ENCODE measurements at regions not wholly inside any gene's neighbourhood (a gene's known extent, or its start where the extent isn't known, plus 50 kb on each side); places are given as distances from the start of the nearest gene placed in this dataset.

- no peak for TF ChIP-seq ZNF146 (tag by site-specific recombination; IDR thresholded peaks at IDR 0.05)
- TF ChIP-seq GLI2 (tag by site-specific recombination; IDR thresholded peaks at IDR 0.05; ENCODE audit: borderline replicate concordance, low read depth): no peak
- no peak for TF ChIP-seq ZNF398 (tag by site-specific recombination; IDR thresholded peaks at IDR 0.05)
These were observed 194.4 kb upstream of the TOX3 start (continued) for GRCh38 chr16:52741351-52741750.

GRCh38 chr16:52740766-52741165 is 193.8 kb upstream of the TOX3 start:
- Histone ChIP-seq H3K4me3 (ENCODE audit: low read depth, low read length) (no peak overlapping the region), H3K27ac (ENCODE audit: extremely low read depth, low read depth, low read length) (no peak overlapping the region), H3K36me3 (ENCODE audit: control insufficient read depth in 2 of 2, insufficient read depth in 1 of 2, low read length in 2 of 2) (no peaks in the 10 kb centered on the region), H3K9me3 (ENCODE audit: control insufficient read depth, insufficient read depth, low read depth, low read length) (no peaks in the 10 kb centered on the region), H3K4me1 (ENCODE audit: control insufficient read depth, insufficient read depth, low read length) (no peaks in the 10 kb centered on the region)
- POLR2A ChIA-PET: no interaction called here
- CTCF ChIA-PET: no interaction called here
- TF ChIP-seq ZNF266 (tag by site-specific recombination; IDR thresholded peaks at IDR 0.05; ENCODE audit: low read depth): no peak
- TF ChIP-seq ZNF560 (tag by site-specific recombination; IDR thresholded peaks at IDR 0.05; ENCODE audit: borderline replicate concordance): no peak
- TF ChIP-seq ZNF645 (tag by site-specific recombination; IDR thresholded peaks at IDR 0.05): no peak
- no peak for TF ChIP-seq ZNF248 (tag by site-specific recombination; IDR thresholded peaks at IDR 0.05)
- TF ChIP-seq ZNF239 (tag by site-specific recombination; IDR thresholded peaks at IDR 0.05): no peak
- no peak for TF ChIP-seq HOXD13 (CRISPR knock-in tag; IDR thresholded peaks at IDR 0.05; ENCODE audit: borderline replicate concordance)
- no peak for TF ChIP-seq SCRT1 (tag by site-specific recombination; IDR thresholded peaks at IDR 0.05; ENCODE audit: borderline replicate concordance)
- TF ChIP-seq ZNF211 (tag by site-specific recombination; IDR thresholded peaks at IDR 0.05; ENCODE audit: low read depth): no peak
- no peak for TF ChIP-seq ZNF335 (tag by site-specific recombination; conservative IDR thresholded peaks at IDR 0.05)

- H3K27ac ChIP-seq (ENCODE audit: extremely low read depth, low read depth, low read length): no peak overlapping the region
- ChIA-PET POLR2A (no interaction called here), CTCF (no interaction called here)
- no peaks in the 10 kb centered on the region for H3K4me1 ChIP-seq (ENCODE audit: control insufficient read depth, insufficient read depth, low read length)
- no peaks in the 10 kb centered on the region for H3K36me3 ChIP-seq (ENCODE audit: control insufficient read depth in 2 of 2, insufficient read depth in 1 of 2, low read length in 2 of 2)
- H3K4me3 ChIP-seq (ENCODE audit: low read depth, low read length): no peak overlapping the region
- no peaks in the 10 kb centered on the region for H3K9me3 ChIP-seq (ENCODE audit: control insufficient read depth, insufficient read depth, low read depth, low read length)
- TF ChIP-seq HIC1 (tag by site-specific recombination; IDR thresholded peaks at IDR 0.05) (no peak), ZNF280C (tag by site-specific recombination; IDR thresholded peaks at IDR 0.05) (no peak), ZNF114 (tag by site-specific recombination; IDR thresholded peaks at IDR 0.05) (no peak), ZNF239 (tag by site-specific recombination; IDR thresholded peaks at IDR 0.05) (no peak), KLF9 (tag by site-specific recombination; IDR thresholded peaks at IDR 0.05; ENCODE audit: low read depth) (no peak), ZNF791 (tag by site-specific recombination; IDR thresholded peaks at IDR 0.05) (no peak), ZNF501 (tag by site-specific recombination; IDR thresholded peaks at IDR 0.05) (no peak), SETDB1 (IDR thresholded peaks at IDR 0.05; ENCODE audit: insufficient read length, low read length) (no peak), ZNF677 (tag by site-specific recombination; IDR thresholded peaks at IDR 0.05) (no peak), ZNF777 (tag by site-specific recombination; IDR thresholded peaks at IDR 0.05; ENCODE audit: borderline replicate concordance) (no peak), GLIS2 (tag by site-specific recombination; IDR thresholded peaks at IDR 0.05) (no peak), ZNF555 (tag by site-specific recombination; conservative IDR thresholded peaks at IDR 0.05) (no peak), ZNF426 (tag by site-specific recombination; IDR thresholded peaks at IDR 0.05) (no peak), ZSCAN4 (tag by site-specific recombination; IDR thresholded peaks at IDR 0.05) (no peak), ZNF157 (tag by site-specific recombination; IDR thresholded peaks at IDR 0.05) (no peak), ZNF571 (tag by site-specific recombination; IDR thresholded peaks at IDR 0.05) (no peak)
These were observed 193.4 kb upstream of the TOX3 start for GRCh38 chr16:52740333-52740732.

Data from HEK293 (cell line).